Adrenal gland (tissue), 9 donors: ENCODE measurements at regions not wholly inside any gene's neighbourhood (a gene's known extent, or its start where the extent isn't known, plus 50 kb on each side); places are given as distances from the start of the nearest gene placed in this dataset.
"Not testable (repeated sequence)": the region's sequence is repeated elsewhere in the genome, so short reads cannot be mapped to it uniquely, and the experiment has no call there.

ENCODE experiments used
- DNase-seq, 7 donors: peaks; one replicate each; pipeline ENCODE4 v3.0.0-alpha.2; 2019 to 2020
- H3K27ac ChIP-seq, 5 donors: fragments of 200-600 bp; sonication (generic) in 4 of 5; 1 replicate in 3 of 5; 2 replicates in 2 of 5; pipeline versions ENCODE4 v1.5.1 to v1.8.0; 2016 to 2020; ENCODE audit warnings: mild to moderate bottlenecking in 1 of 5
- H3K27me3 ChIP-seq: fragments of 200-600 bp; 2 replicates; pipeline ENCODE4 v1.8.0; 2021
- H3K36me3 ChIP-seq, 2 donors: fragments of 200-600 bp; replicated peaks in 1 of 2; 1 replicate in 1 of 2; 2 replicates in 1 of 2; pipeline versions ENCODE4 v1.5.1 to v1.8.0; 2018 to 2022
- H3K4me1 ChIP-seq, 2 donors: fragments of 200-600 bp; replicated peaks in 1 of 2; 1 replicate in 1 of 2; 2 replicates in 1 of 2; pipeline versions ENCODE4 v1.5.1 to v1.8.0; 2018 to 2021
- H3K4me3 ChIP-seq, 4 donors: fragments of 200-600 bp; sonication (generic) in 3 of 4; one replicate each; pipeline ENCODE4 v1.5.1; 2016 to 2018
- H3K9me3 ChIP-seq, 3 donors: fragments of 200-600 bp; sonication (generic) in 1 of 3; replicated peaks in 1 of 3; 1 replicate in 2 of 3; 2 replicates in 1 of 3; pipeline versions ENCODE4 v1.5.1 to v1.8.0; 2016 to 2021
- POLR2A ChIP-seq, 2 donors: fragments of 450-650 bp; IDR thresholded peaks; one replicate each; pipeline ENCODE4 v1.6.1; 2017; ENCODE audit warnings: antibody characterized with exemption in 2 of 2, mild to moderate bottlenecking in 2 of 2, moderate library complexity in 1 of 2
- WGBS, 4 donors: extraction: QIAGEN DNeasy Blood & Tissue Kit in 2 of 4; methylation state at CpG; one replicate each; pipeline versions ENCODE4 v1.1.5 to v1.1.7; 2013 to 2017; 5-methylcytosine and 5-hydroxymethylcytosine counted together
- intact Hi-C, 2 donors: fragments of 100-400 bp; cut with DNase I; formaldehyde crosslinking; loops; one replicate each; pipeline versions ENCODE4 v1.14.1 to v1.15.0; 2022 to 2023
- TF ChIP-seq, protein P1 (sequence below), 6 experiments: fragments of 450-650 bp in 4 of 6; fragments of 200-600 bp in 2 of 6; sonication (generic) in 1 of 6; IDR thresholded peaks; 1 replicate in 5 of 6; 2 replicates in 1 of 6; pipeline versions ENCODE4 v1.5.1 to v1.8.0; 2016 to 2021; ENCODE audit warnings: antibody characterized with exemption in 6 of 6, mild to moderate bottlenecking in 2 of 6, moderate library complexity in 1 of 6
- donor health status: healthy with polysubstance abuse.
- donor health status: Bipolar disorder and iron deficiency.
- donor health status: DM: yes; HTN: yes; CAD: no.
- donor health status: DM: no; HTN: no; CAD: no.
- donor health status: DM: no; HTN: no; CAD: no.

DNA sequence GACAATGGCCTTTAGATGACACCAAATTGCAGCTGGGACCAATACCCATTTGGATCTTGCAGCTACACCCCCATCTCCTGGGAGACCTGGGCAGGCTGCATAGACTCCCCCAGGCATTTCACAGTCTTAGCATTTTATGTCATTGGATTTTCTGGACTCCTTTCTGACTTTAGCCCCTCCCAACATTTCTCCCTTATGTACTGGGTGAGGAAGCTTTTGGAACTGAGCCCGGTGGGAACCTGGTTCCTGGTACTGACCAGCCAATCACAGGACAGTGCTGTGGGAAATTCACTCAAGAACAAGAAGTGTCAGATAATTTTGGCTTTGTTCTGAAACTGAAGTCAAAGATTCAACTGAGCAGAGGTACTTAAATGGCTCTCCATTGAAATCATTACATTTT, 177.7 kb downstream of the ACTR3B start:
- 71 to 92% (median 75%) methylated on average over 1 of the region's 1 CpG for WGBS, 4 donors
- TF ChIP-seq POLR2A (IDR thresholded peaks at IDR 0.05): no peak
- TF ChIP-seq, protein P1, sequence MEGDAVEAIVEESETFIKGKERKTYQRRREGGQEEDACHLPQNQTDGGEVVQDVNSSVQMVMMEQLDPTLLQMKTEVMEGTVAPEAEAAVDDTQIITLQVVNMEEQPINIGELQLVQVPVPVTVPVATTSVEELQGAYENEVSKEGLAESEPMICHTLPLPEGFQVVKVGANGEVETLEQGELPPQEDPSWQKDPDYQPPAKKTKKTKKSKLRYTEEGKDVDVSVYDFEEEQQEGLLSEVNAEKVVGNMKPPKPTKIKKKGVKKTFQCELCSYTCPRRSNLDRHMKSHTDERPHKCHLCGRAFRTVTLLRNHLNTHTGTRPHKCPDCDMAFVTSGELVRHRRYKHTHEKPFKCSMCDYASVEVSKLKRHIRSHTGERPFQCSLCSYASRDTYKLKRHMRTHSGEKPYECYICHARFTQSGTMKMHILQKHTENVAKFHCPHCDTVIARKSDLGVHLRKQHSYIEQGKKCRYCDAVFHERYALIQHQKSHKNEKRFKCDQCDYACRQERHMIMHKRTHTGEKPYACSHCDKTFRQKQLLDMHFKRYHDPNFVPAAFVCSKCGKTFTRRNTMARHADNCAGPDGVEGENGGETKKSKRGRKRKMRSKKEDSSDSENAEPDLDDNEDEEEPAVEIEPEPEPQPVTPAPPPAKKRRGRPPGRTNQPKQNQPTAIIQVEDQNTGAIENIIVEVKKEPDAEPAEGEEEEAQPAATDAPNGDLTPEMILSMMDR (IDR thresholded peaks at IDR 0.05): no peak
- Histone ChIP-seq H3K27me3 (no peaks in the 10 kb centered on the region), H3K36me3 (no peaks in the 10 kb centered on the region), H3K9me3 (no peaks in the 10 kb centered on the region), H3K4me1 (no peaks in the 10 kb centered on the region), H3K27ac (no peak overlapping the region), H3K4me3 (no peak overlapping the region)
- no peak for DNase-seq
- intact Hi-C loops: no loop called here

DNA sequence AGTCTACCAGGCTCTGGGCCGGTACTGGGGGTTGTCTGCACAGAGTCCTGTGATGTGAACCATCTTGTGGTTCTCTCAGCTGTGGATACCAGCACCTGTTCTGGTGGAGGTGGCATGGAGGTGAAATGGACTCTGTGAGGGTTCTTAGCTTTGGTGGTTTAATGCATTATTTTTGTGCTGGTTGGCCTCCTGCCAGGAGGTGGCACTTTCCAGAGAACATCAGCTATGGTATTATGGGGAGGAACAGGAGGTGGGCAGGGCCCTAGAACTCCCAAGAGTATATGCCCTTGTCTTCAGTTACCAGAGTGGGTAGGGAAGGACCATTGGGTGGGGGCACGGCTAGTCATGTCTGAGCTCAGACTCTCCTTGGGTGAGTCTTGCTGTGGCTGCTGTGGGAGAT, 187.1 kb downstream of the ACTR3B start:
- 95 to 100% (median 98%) methylated on average over 2 of the region's 2 CpGs for WGBS, 4 donors
- H3K27ac ChIP-seq, H3K4me3 ChIP-seq, intact Hi-C loops, H3K4me1 ChIP-seq, H3K9me3 ChIP-seq, H3K36me3 ChIP-seq, H3K27me3 ChIP-seq, DNase-seq: not testable (repeated sequence)

DNA sequence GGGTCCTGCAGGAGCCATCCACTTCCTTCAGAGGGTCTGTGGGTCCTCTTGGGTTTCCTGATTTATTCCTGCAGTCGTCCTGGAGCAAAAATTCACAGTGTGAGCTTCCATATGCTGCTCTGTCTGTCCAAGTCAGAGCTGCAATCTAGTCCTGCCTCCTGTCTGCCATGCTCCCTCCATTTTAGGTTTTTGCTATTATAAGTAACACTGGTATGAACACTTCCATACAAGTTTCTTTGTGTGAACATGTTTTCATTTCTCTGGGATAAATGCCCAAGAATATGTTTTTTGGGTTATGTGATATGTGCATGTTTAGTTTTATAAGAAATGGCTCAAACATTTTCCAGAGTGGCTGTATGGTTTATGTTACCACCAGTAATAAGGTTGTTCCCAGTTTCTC, 188.1 kb downstream of the ACTR3B start:
- TF ChIP-seq, protein P1 (IDR thresholded peaks at IDR 0.05): no peak
- no peak for TF ChIP-seq POLR2A (IDR thresholded peaks at IDR 0.05)
- intact Hi-C loops: no loop called here
- no peaks in the 10 kb centered on the region for H3K36me3 ChIP-seq
- no peak for DNase-seq
- H3K27ac ChIP-seq: no peak overlapping the region
- H3K9me3 ChIP-seq: no peaks in the 10 kb centered on the region
- H3K4me1 ChIP-seq: no peaks in the 10 kb centered on the region
- no peak overlapping the region for H3K4me3 ChIP-seq
- 30 to 69% (median 42%) methylated on average over 1 of the region's 1 CpG for WGBS, 4 donors
- H3K27me3 ChIP-seq: no peaks in the 10 kb centered on the region

DNA sequence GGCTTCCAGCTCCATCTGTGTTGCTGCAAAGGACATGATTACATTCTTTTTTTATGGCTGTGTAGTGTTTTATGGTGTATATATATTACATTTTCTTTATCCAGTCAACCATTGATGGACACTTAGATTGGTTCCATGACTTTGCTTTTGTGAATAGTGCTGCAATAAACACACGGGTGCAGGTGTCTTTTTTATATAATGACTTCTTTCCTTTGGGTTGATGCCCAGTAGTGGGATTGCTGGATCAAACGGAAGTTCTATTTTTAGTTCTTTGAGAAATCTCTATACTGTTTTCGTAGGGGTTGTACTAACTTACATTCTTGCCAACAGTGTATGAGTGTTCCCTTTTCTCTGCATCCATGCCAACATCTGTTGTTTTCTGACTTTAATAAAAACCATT, 189.7 kb downstream of the ACTR3B start:
- Histone ChIP-seq H3K27ac (no peak overlapping the region), H3K4me1 (no peaks in the 10 kb centered on the region), H3K4me3 (no peak overlapping the region), H3K27me3 (no peaks in the 10 kb centered on the region), H3K9me3 (no peaks in the 10 kb centered on the region), H3K36me3 (no peaks in the 10 kb centered on the region)
- no peak for DNase-seq
- TF ChIP-seq, protein P1 (IDR thresholded peaks at IDR 0.05): no peak
- TF ChIP-seq POLR2A (IDR thresholded peaks at IDR 0.05): no peak
- WGBS, 4 donors: 30 to 46% (median 38%) methylated on average over 3 of the region's 3 CpGs
- intact Hi-C loops: no loop called here

DNA sequence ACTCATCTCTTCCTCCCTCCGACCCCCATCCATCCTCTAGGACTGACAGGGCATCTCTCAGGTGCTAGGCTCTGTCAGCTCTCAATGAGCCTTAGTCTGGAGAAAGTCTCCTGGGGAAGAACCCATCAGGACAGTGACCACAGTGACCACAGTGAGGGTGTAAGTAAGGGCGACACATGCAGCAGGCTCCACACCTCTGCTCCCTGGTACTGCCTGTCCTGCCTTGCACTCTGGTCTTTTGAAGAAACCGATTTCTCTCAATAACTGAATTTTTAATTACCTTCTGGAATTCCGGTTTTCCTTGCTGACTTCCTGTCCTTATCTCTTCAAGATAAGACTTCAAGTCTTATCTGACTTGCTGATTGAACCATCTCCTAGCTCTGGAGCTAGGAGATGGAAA, 190.2 kb downstream of the ACTR3B start:
- H3K27me3 ChIP-seq: no peaks in the 10 kb centered on the region
- no peak overlapping the region for H3K4me3 ChIP-seq
- no peaks in the 10 kb centered on the region for H3K9me3 ChIP-seq
- WGBS, 4 donors: 55 to 66% (median 59%) methylated on average over 4 of the region's 4 CpGs
- intact Hi-C loops: no loop called here
- no peaks in the 10 kb centered on the region for H3K4me1 ChIP-seq
- no peak for DNase-seq
- H3K27ac ChIP-seq: no peak overlapping the region
- no peaks in the 10 kb centered on the region for H3K36me3 ChIP-seq
- no peak for TF ChIP-seq POLR2A (IDR thresholded peaks at IDR 0.05)
- TF ChIP-seq, protein P1 (IDR thresholded peaks at IDR 0.05): no peak
